ENCODE measurements at regions not wholly inside any gene's neighbourhood (a gene's known extent, or its start where the extent isn't known, plus 50 kb on each side); places are given as distances from the start of the nearest gene placed in this dataset.
"Not testable (repeated sequence)": the region's sequence is repeated elsewhere in the genome, so short reads cannot be mapped to it uniquely, and the experiment has no call there.

- DNase-seq (ENCODE audit: extremely low read depth, low read depth) = no peak
- TF ChIP-seq CTCF (IDR thresholded peaks at IDR 0.05; ENCODE audit: low read depth, low read length) = no peak
Observed at GRCh38 chr1:189301235-189301634, 1176.4 kb downstream of the BRINP3 start.

GRCh38 chr1:189305279-189305678 is 1172.4 kb downstream of the BRINP3 start:
- DNase-seq (ENCODE audit: extremely low read depth, low read depth) = no peak

GRCh38 chr1:189311915-189312314 is 1165.7 kb downstream of the BRINP3 start:
- no peak for TF ChIP-seq CTCF (IDR thresholded peaks at IDR 0.05; ENCODE audit: low read depth, low read length)
- no peak for DNase-seq (ENCODE audit: extremely low read depth, low read depth)

More at GRCh38 chr1:189305279-189305678, 1172.4 kb downstream of the BRINP3 start:
- no peak for TF ChIP-seq CTCF (IDR thresholded peaks at IDR 0.05; ENCODE audit: low read depth, low read length)

GRCh38 chr1:189312499-189312898 is 1165.2 kb downstream of the BRINP3 start:
- TF ChIP-seq CTCF (IDR thresholded peaks at IDR 0.05; ENCODE audit: low read depth, low read length) = no peak
- no peak for DNase-seq (ENCODE audit: extremely low read depth, low read depth)

- DNase-seq (ENCODE audit: extremely low read depth, low read depth) = no peak
- no peak for TF ChIP-seq CTCF (IDR thresholded peaks at IDR 0.05; ENCODE audit: low read depth, low read length)
Observed at GRCh38 chr1:189313488-189313887, 1164.2 kb downstream of the BRINP3 start.

GRCh38 chr1:189315035-189315901 is 1162.4 kb downstream of the BRINP3 start:
- DNase-seq (ENCODE audit: extremely low read depth, low read depth) = no peak
- TF ChIP-seq CTCF (IDR thresholded peaks at IDR 0.05; ENCODE audit: low read depth, low read length) = no peak

GRCh38 chr1:189323091-189323490 is 1154.6 kb downstream of the BRINP3 start:
- TF ChIP-seq CTCF (IDR thresholded peaks at IDR 0.05; ENCODE audit: low read depth, low read length) = no peak
- DNase-seq (ENCODE audit: extremely low read depth, low read depth) = no peak

- DNase-seq (ENCODE audit: extremely low read depth, low read depth) = not testable (repeated sequence)
Observed at GRCh38 chr1:189331071-189331470, 1146.6 kb downstream of the BRINP3 start.
